ENCODE measurements at regions not wholly inside any gene's neighbourhood (a gene's known extent, or its start where the extent isn't known, plus 50 kb on each side); places are given as distances from the start of the nearest gene placed in this dataset.

DNA sequence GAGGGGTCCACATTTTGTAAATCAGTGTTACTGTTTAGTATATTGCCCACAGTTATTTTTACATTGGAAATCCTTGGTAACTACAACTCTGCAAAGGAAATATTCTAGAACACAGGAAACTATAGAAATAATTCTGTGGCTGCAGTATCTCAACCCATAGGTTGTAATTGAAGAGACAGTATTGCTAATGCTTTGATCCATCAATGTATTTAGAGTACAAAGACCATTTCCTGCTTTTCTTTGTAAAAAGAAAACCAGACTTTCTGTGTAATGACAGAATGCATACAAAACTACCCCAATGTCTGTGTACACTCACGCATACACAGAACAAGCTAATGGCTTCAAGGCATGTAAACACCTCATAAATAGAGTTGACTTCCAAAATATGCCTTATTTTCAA lies 622.1 kb upstream of the ARGLU1 start:
- H3K4me1 ChIP-seq (ENCODE audit: insufficient read depth, low read length) = no peaks in the 10 kb centered on the region
- ChIA-PET CTCF (no interaction called here), POLR2A (no interaction called here)
- peaks cover 0 to 3% of the 10 kb centered on the region in 2 experiments for H3K9me3 ChIP-seq (ENCODE audit: control insufficient read depth in 1 of 2, insufficient read depth in 1 of 2, low read length in 2 of 2)
- H3K27ac ChIP-seq (ENCODE audit: low read depth in 1 of 2, low read length in 2 of 2) = no peak overlapping the region
- Mint-ChIP-seq H3K27me3 (no peaks in the 10 kb centered on the region), H3K27ac (no peak overlapping the region), H3K4me1 (ENCODE audit: low read depth) (no peaks in the 10 kb centered on the region), H3K4me3 (no peak overlapping the region), H3K36me3 (ENCODE audit: low read depth) (no peaks in the 10 kb centered on the region), H3K9me3 (peaks cover 6% of the 10 kb centered on the region)
- no peak overlapping the region for H3K4me3 ChIP-seq (ENCODE audit: low read length)
- no peaks in the 10 kb centered on the region for H3K36me3 ChIP-seq (ENCODE audit: insufficient read depth, low read length)
- H3K27me3 ChIP-seq (ENCODE audit: control insufficient read depth in 1 of 2, insufficient read depth in 2 of 2, low read length in 2 of 2) = no peaks in the 10 kb centered on the region
- DNase-seq (no peak), ATAC-seq (ENCODE audit: poor library complexity) (no peak)
- TF ChIP-seq, protein P1, sequence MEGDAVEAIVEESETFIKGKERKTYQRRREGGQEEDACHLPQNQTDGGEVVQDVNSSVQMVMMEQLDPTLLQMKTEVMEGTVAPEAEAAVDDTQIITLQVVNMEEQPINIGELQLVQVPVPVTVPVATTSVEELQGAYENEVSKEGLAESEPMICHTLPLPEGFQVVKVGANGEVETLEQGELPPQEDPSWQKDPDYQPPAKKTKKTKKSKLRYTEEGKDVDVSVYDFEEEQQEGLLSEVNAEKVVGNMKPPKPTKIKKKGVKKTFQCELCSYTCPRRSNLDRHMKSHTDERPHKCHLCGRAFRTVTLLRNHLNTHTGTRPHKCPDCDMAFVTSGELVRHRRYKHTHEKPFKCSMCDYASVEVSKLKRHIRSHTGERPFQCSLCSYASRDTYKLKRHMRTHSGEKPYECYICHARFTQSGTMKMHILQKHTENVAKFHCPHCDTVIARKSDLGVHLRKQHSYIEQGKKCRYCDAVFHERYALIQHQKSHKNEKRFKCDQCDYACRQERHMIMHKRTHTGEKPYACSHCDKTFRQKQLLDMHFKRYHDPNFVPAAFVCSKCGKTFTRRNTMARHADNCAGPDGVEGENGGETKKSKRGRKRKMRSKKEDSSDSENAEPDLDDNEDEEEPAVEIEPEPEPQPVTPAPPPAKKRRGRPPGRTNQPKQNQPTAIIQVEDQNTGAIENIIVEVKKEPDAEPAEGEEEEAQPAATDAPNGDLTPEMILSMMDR (IDR thresholded peaks at IDR 0.05) = no peak
- intact Hi-C loops (cut with DNase I, micrococcal nuclease) = no loop called here

DNA sequence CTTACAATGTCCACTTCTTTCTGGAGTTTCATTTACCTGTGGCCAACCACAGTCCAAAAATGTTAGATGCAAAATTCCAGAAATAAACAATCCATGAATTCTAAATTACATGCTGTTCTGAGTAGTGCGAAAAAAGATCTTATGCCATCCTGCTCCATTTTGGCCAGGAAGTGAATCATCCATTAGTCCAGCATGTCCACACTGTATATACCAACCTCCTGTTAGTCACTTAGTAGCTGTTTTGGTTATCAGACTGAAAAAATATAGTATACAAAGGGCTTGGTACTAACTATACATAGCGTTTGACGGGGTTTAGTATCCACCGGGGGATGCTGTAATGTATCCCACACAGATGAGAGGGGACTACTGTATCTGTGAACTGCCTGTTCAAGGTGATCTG lies 618.0 kb upstream of the ARGLU1 start:
- no peaks in the 10 kb centered on the region for H3K27me3 Mint-ChIP-seq
- Histone ChIP-seq H3K36me3 (ENCODE audit: insufficient read depth, low read length) (no peaks in the 10 kb centered on the region), H3K4me1 (ENCODE audit: insufficient read depth, low read length) (no peaks in the 10 kb centered on the region), H3K4me3 (ENCODE audit: low read length) (no peak overlapping the region), H3K27ac (ENCODE audit: low read depth in 1 of 2, low read length in 2 of 2) (no peak overlapping the region), H3K27me3 (ENCODE audit: control insufficient read depth in 1 of 2, insufficient read depth in 2 of 2, low read length in 2 of 2) (no peaks in the 10 kb centered on the region), H3K9me3 (ENCODE audit: control insufficient read depth in 1 of 2, insufficient read depth in 1 of 2, low read length in 2 of 2) (peaks cover 0 to 5% of the 10 kb centered on the region in 2 experiments)
- H3K27ac Mint-ChIP-seq = no peak overlapping the region
- no peaks in the 10 kb centered on the region for H3K36me3 Mint-ChIP-seq (ENCODE audit: low read depth)
- DNase-seq = no peak
- peaks cover 3% of the 10 kb centered on the region for H3K9me3 Mint-ChIP-seq
- intact Hi-C loops (cut with DNase I, micrococcal nuclease) = no loop called here
- ChIA-PET POLR2A (no interaction called here), CTCF (no interaction called here)
- no peaks in the 10 kb centered on the region for H3K4me1 Mint-ChIP-seq (ENCODE audit: low read depth)
- no peak overlapping the region for H3K4me3 Mint-ChIP-seq
- ATAC-seq (ENCODE audit: poor library complexity) = no peak
- TF ChIP-seq, protein P1 (IDR thresholded peaks at IDR 0.05) = no peak

DNA sequence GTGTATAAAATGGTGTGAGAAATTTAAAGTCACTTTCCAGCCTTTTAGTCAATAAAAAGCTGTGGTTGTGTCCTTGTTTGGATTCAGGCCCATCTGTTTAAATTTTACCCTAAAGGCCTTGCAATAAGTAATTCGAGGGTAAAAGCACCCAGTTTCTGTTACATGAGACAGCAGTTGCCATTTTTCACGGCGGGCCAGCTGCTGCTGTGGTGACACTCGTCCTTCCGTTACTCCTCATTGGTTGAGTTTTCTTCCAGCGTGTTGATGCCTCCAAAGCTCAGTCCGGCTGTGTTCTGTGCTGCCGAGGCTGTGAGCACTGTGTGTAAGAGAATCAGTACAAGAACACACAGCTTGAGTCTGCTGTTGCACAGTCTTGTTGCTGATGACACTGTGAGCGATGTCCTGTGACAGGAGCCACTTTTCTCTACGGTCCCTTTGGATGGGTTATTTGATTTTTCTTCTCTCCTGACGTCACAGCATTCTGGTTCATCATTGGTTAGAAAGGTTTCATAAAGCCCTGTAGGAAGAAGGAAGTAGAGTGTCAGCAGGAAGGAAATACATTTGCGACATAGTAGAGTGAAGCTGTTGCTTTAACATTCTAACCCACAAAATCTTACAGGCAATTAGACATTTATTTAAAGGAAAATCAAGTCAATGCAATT lies 602.5 kb upstream of the ARGLU1 start:
- ATAC-seq (ENCODE audit: poor library complexity) = no peak
- TF ChIP-seq, protein P1 (IDR thresholded peaks at IDR 0.05) = no peak
- CTCF ChIA-PET = no interaction called here
- Histone ChIP-seq H3K36me3 (ENCODE audit: insufficient read depth, low read length) (no peaks in the 10 kb centered on the region), H3K9me3 (ENCODE audit: control insufficient read depth in 1 of 2, insufficient read depth in 1 of 2, low read length in 2 of 2) (peaks cover 0 to 8% of the 10 kb centered on the region in 2 experiments), H3K4me1 (ENCODE audit: insufficient read depth, low read length) (no peaks in the 10 kb centered on the region), H3K27me3 (ENCODE audit: control insufficient read depth in 1 of 2, insufficient read depth in 2 of 2, low read length in 2 of 2) (no peaks in the 10 kb centered on the region), H3K4me3 (ENCODE audit: low read length) (no peak overlapping the region), H3K27ac (ENCODE audit: low read depth in 1 of 2, low read length in 2 of 2) (no peak overlapping the region)
- Mint-ChIP-seq H3K36me3 (ENCODE audit: low read depth) (no peaks in the 10 kb centered on the region), H3K4me1 (ENCODE audit: low read depth) (no peaks in the 10 kb centered on the region), H3K27me3 (no peaks in the 10 kb centered on the region), H3K27ac (no peak overlapping the region), H3K9me3 (peaks cover 2% of the 10 kb centered on the region), H3K4me3 (no peak overlapping the region)
- POLR2A ChIA-PET = no interaction called here
- intact Hi-C loops (cut with DNase I, micrococcal nuclease) = no loop called here
- no peak for DNase-seq

Data from CD4-positive, alpha-beta T cell (primary cell).